GM20000 (cell line): ENCODE measurements at regions not wholly inside any gene's neighbourhood (a gene's known extent, or its start where the extent isn't known, plus 50 kb on each side); places are given as distances from the start of the nearest gene placed in this dataset.

Experiments used
- DNase-seq: peaks from one replicate; pipeline ENCODE4 v3.0.0; 2012; ENCODE audit warnings: low spot score
- CTCF ChIP-seq: IDR thresholded peaks from 2 replicates; pipeline ENCODE4 v1.5.1; 2012; ENCODE audit warnings: mild to moderate bottlenecking, control low read depth; ENCODE audit errors: extremely low read depth, missing control alignments

DNA sequence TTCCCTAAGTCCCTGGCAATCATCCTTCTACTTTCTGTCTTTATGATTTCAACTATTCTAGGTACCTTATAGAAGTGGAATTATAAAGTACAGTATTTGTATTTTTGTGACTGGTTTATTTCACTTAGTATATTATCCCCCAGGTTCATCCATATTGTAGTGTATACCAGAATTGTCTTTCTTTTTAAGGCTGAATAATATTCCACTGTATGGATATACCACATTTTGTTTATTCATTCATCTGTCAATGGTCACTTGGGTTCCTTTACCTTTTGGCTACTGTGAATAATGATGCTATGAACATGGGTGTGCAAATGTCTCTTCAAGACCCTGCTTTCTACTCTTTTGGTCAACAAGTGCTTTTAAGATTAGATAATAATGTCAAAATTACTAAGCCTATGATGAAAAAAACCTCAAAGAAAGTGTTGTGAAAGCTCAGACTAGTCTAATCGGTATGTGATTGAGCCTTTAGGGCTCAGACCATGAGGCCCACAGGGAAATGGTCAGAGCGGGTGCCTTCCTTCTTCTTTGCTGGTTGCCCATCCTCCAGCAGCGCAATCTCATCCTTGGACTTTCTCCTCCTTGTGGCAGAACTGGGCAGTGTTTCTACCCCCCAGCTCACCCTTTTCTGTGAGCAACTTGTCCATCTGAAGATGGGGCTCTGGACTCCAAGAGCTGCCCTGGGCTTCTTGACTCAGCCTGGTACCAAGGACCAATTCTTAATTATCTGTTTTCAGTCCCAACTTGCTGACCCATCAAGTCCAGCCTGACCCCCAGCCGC is 105.4 kb downstream of the TTC8 start:
- DNase-seq = no peak
- no peak for TF ChIP-seq CTCF

DNA sequence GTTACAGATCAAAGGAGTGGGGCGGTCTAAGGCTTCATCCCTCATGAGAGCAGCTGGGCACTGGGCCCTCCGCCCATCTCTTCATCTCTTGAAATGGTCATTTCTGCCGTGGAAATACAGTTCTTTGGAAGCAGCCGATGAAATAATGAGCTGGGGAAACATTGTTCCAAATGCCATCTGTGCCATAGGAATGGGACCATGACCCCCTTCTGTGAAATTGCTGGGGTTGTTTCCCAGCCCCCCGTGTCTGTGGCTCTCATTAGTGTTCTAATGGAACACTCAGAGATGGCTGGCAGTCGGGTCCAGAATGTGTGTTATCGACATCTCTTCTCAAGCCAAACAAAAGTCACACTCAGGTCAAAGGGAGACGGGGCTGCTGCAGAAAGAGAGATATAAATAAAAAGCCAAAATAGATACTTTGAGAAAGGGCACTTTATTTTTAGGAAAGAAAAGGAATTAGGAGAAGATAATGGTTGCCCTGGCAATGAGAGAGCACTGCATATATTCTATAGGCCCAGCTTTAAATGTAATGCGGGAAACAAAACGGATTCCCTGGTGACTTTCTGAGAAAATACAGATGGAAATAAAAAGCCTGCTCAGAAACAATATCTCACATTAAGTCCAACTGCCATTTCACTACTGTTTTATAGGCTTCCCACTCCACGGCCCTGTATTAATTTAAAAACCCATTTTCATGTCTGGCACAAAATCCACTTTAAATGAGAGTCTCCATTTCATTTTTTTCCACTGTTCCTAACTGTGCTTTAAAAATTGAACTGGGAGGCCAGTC is 107.1 kb downstream of the TTC8 start:
- DNase-seq = no peak
- no peak for TF ChIP-seq CTCF

- TF ChIP-seq CTCF = no peak
- no peak for DNase-seq
Observed at GRCh38 chr14:88933191-88933590, 108.7 kb downstream of the TTC8 start.

GRCh38 chr14:88934351-88934806 is 109.9 kb downstream of the TTC8 start:
- TF ChIP-seq CTCF = no peak
- no peak for DNase-seq

- no peak for DNase-seq
- no peak for TF ChIP-seq CTCF
Observed at GRCh38 chr14:88935083-88935482, 110.6 kb downstream of the TTC8 start.

DNA sequence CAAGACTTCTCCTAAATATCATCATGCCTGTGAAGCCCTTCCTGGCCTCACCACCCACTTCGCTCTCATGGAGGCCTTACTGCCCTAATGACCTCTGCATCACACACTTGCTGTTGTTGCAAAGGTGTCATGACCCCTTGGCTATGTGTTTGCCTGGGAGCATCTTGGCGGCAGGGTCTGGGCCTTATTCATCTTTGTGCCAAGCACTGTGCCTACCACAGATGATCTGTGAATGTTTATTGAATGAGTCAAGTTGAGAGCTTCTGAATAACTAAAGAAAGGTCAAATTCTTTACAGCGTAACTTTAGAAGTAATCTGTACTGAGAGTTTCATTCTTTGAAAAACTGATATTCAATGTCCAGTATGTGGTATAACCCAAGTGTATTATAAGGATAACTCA is 113.3 kb downstream of the TTC8 start:
- no peak for TF ChIP-seq CTCF
- DNase-seq = no peak

DNA sequence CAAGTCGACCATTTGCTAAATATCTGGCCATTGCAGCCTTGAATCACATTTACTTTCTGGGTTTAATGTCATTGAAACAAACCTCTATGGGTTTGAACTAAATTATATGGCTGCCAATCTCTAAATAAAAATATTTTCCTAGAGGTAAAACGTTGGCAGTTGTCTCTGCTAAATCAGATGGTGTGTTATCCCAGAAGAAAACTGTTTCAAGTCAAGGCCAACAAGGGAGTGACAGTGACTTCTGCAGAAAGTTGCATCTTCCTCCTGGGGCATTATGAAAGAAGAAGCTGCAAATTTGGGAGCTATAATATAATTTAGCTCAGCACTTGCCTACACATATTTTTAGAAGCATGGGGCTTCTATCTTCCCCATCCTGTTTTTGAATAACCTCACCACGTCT is 116.2 kb downstream of the TTC8 start:
- TF ChIP-seq CTCF = no peak
- DNase-seq = no peak
